GM12892 (cell line): ENCODE measurements at regions not wholly inside any gene's neighbourhood (a gene's known extent, or its start where the extent isn't known, plus 50 kb on each side); places are given as distances from the start of the nearest gene placed in this dataset.

ENCODE experiments used
- DNase-seq: peaks from one replicate; pipeline ENCODE4 v3.0.0; 2011; ENCODE audit not compliant: insufficient read length
- FAIRE-seq: peaks from 2 replicates; lab custom pipeline; 2011; peaks lifted over from hg19 to GRCh38; lab: Jason Lieb, UNC
- POLR2A ChIP-seq: IDR thresholded peaks from 2 replicates; pipeline ENCODE4 v1.6.1; 2011; ENCODE audit warnings: low read depth, low read length, control low read depth
- POLR2AphosphoS5 ChIP-seq: IDR thresholded peaks from 2 replicates; pipeline ENCODE4 v1.6.1; 2011; ENCODE audit warnings: low read depth, low read length, control low read depth
- TAF1 ChIP-seq: IDR thresholded peaks from 2 replicates; pipeline ENCODE4 v1.6.1; 2011; ENCODE audit warnings: low read depth, mild to moderate bottlenecking, control low read depth, low read length, borderline replicate concordance

- FAIRE-seq (no peak), DNase-seq (no peak)
These were observed 108.4 kb upstream of the EPHA4 start for GRCh38 chr2:221680548-221680947.

GRCh38 chr2:221677688-221678087 is 105.6 kb upstream of the EPHA4 start:
- DNase-seq, result no peak
- FAIRE-seq, result no peak
- TF ChIP-seq POLR2A, result no peak
- TF ChIP-seq POLR2AphosphoS5, result no peak
- TF ChIP-seq TAF1, result no peak

More at GRCh38 chr2:221680548-221680947, 108.4 kb upstream of the EPHA4 start:
- TF ChIP-seq POLR2AphosphoS5, result no peak
- TF ChIP-seq POLR2A, result no peak
- TF ChIP-seq TAF1, result no peak

- no peak for TF ChIP-seq TAF1
- TF ChIP-seq POLR2AphosphoS5, result no peak
- TF ChIP-seq POLR2A, result no peak
- FAIRE-seq (no peak), DNase-seq (no peak)
These were observed 104.6 kb upstream of the EPHA4 start for GRCh38 chr2:221676566-221677172.

GRCh38 chr2:221675201-221675908 is 103.3 kb upstream of the EPHA4 start:
- DNase-seq (no peak), FAIRE-seq (no peak)
- no peak for TF ChIP-seq POLR2A
- TF ChIP-seq TAF1, result no peak
- no peak for TF ChIP-seq POLR2AphosphoS5

- FAIRE-seq, result no peak
- TF ChIP-seq POLR2AphosphoS5 (no peak), POLR2A (no peak), TAF1 (no peak)
These were observed 102.3 kb upstream of the EPHA4 start for GRCh38 chr2:221674446-221674845.

GRCh38 chr2:221673248-221673647 is 101.1 kb upstream of the EPHA4 start:
- TF ChIP-seq TAF1 (no peak), POLR2A (no peak), POLR2AphosphoS5 (no peak)
- FAIRE-seq, result no peak
- no peak for DNase-seq

More at GRCh38 chr2:221674446-221674845, 102.3 kb upstream of the EPHA4 start:
- DNase-seq, result no peak

- TF ChIP-seq POLR2A (no peak), TAF1 (no peak), POLR2AphosphoS5 (no peak)
- DNase-seq, result no peak
- no peak for FAIRE-seq
These were observed 99.4 kb upstream of the EPHA4 start for GRCh38 chr2:221671515-221671914.

GRCh38 chr2:221662689-221663391 is 90.7 kb upstream of the EPHA4 start:
- no peak for DNase-seq
- no peak for TF ChIP-seq TAF1
- TF ChIP-seq POLR2AphosphoS5, result no peak
- TF ChIP-seq POLR2A, result no peak
- FAIRE-seq, result no peak

GRCh38 chr2:221657806-221658205 is 85.7 kb upstream of the EPHA4 start:
- FAIRE-seq (no peak), DNase-seq (no peak)
- TF ChIP-seq POLR2AphosphoS5 (no peak), TAF1 (no peak), POLR2A (no peak)

GRCh38 chr2:221655300-221655699 is 83.2 kb upstream of the EPHA4 start:
- no peak for DNase-seq
- no peak for FAIRE-seq
- TF ChIP-seq POLR2AphosphoS5 (no peak), POLR2A (no peak), TAF1 (no peak)

- no peak for DNase-seq
- FAIRE-seq, result no peak
- no peak for TF ChIP-seq POLR2AphosphoS5
- no peak for TF ChIP-seq TAF1
- no peak for TF ChIP-seq POLR2A
These were observed 81.1 kb upstream of the EPHA4 start for GRCh38 chr2:221653182-221653581.
